PC-3 (cell line): ENCODE measurements at regions not wholly inside any gene's neighbourhood (a gene's known extent, or its start where the extent isn't known, plus 50 kb on each side); places are given as distances from the start of the nearest gene placed in this dataset.

Experiments
- EZH2 ChIP-seq: fragments of 300-600 bp; sonication (generic); IDR thresholded peaks from one replicate; pipeline ENCODE4 v1.6.1; 2017; ENCODE audit warnings: antibody characterized with exemption, mild to moderate bottlenecking, low read length; ENCODE audit not compliant: unreplicated experiment
- EZH2phosphoT487 ChIP-seq: fragments of 300-600 bp; sonication (generic); IDR thresholded peaks from 2 replicates; pipeline ENCODE4 v1.6.1; 2018; ENCODE audit warnings: mild to moderate bottlenecking, antibody characterized with exemption, low read length, borderline replicate concordance
- TF ChIP-seq, protein P1 (sequence below): fragments of 300-600 bp; sonication (generic); conservative IDR thresholded peaks from 2 replicates; pipeline ENCODE4 v1.5.1; 2017; ENCODE audit warnings: antibody characterized with exemption, low read depth, mild to moderate bottlenecking, low read length

GRCh38 chr10:105800641-105801040, 1159.6 kb downstream of the SORCS3 start:
- TF ChIP-seq, protein P1, sequence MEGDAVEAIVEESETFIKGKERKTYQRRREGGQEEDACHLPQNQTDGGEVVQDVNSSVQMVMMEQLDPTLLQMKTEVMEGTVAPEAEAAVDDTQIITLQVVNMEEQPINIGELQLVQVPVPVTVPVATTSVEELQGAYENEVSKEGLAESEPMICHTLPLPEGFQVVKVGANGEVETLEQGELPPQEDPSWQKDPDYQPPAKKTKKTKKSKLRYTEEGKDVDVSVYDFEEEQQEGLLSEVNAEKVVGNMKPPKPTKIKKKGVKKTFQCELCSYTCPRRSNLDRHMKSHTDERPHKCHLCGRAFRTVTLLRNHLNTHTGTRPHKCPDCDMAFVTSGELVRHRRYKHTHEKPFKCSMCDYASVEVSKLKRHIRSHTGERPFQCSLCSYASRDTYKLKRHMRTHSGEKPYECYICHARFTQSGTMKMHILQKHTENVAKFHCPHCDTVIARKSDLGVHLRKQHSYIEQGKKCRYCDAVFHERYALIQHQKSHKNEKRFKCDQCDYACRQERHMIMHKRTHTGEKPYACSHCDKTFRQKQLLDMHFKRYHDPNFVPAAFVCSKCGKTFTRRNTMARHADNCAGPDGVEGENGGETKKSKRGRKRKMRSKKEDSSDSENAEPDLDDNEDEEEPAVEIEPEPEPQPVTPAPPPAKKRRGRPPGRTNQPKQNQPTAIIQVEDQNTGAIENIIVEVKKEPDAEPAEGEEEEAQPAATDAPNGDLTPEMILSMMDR, result no peak
- TF ChIP-seq EZH2phosphoT487 (no peak), EZH2 (no peak)
